Kidney (tissue), 13 donors: ENCODE measurements at regions not wholly inside any gene's neighbourhood (a gene's known extent, or its start where the extent isn't known, plus 50 kb on each side); places are given as distances from the start of the nearest gene placed in this dataset.
A peak's percentile ranks its signal among the peaks of the same experiment; 100 is the strongest.

ENCODE experiments used
- DNase-seq, 5 donors: peaks; one replicate each; pipeline ENCODE4 v3.0.0-alpha.2; 2013 to 2020
- FAIRE-seq: peaks from 2 replicates; lab custom pipeline; 2012; peaks lifted over from hg19 to GRCh38; lab: Jason Lieb, UNC
- H3K27ac ChIP-seq, 2 donors: one replicate each; pipeline ENCODE4 v1.7.0; 2013; ENCODE audit warnings: low read depth in 2 of 2, low read length in 2 of 2, inconsistent platforms in 1 of 2
- H3K27me3 ChIP-seq: one replicate; pipeline ENCODE4 v1.7.1; 2013; ENCODE audit warnings: low read length, inconsistent platforms; ENCODE audit not compliant: control insufficient read depth, insufficient read depth
- H3K36me3 ChIP-seq, 3 donors: one replicate each; pipeline versions ENCODE4 v1.7.0 to v1.7.1; 2013; ENCODE audit warnings: low read length in 3 of 3, control low read depth in 1 of 3, inconsistent platforms in 1 of 3; ENCODE audit not compliant: insufficient read depth in 3 of 3, control insufficient read depth in 2 of 3
- H3K4me1 ChIP-seq, 3 donors: one replicate each; pipeline versions ENCODE4 v1.7.0 to v1.7.1; 2013; ENCODE audit warnings: low read length in 3 of 3, inconsistent platforms in 1 of 3, low read depth in 1 of 3; ENCODE audit not compliant: control insufficient read depth in 2 of 3, insufficient read depth in 2 of 3
- H3K4me3 ChIP-seq, 3 donors: one replicate each; pipeline versions ENCODE4 v1.7.0 to v1.8.1; 2013; ENCODE audit warnings: low read length in 3 of 3, control low read depth in 1 of 3, inconsistent platforms in 1 of 3
- H3K9ac ChIP-seq, 3 donors: one replicate each; pipeline versions ENCODE4 v1.7.0 to v1.7.1; 2013; ENCODE audit warnings: low read length in 3 of 3, control low read depth in 1 of 3, inconsistent platforms in 1 of 3
- H3K9me3 ChIP-seq, 3 donors: one replicate each; pipeline versions ENCODE4 v1.7.0 to v1.7.1; 2013; ENCODE audit warnings: low read length in 3 of 3, control low read depth in 1 of 3, inconsistent platforms in 1 of 3; ENCODE audit not compliant: control insufficient read depth in 2 of 3, insufficient read depth in 1 of 3
- CTCF ChIP-seq: IDR thresholded peaks from 3 replicates; pipeline ENCODE4 v1.5.1; 2012; ENCODE audit warnings: mild to moderate bottlenecking, moderate library complexity, borderline replicate concordance; ENCODE audit not compliant: insufficient read depth; ENCODE audit errors: extremely low read depth
- intact Hi-C: fragments of 100-400 bp; cut with DNase I; formaldehyde crosslinking; loops from one replicate; pipeline ENCODE4 v1.11.1; 2022
- donor health status: control.
- donor health status: control.
- donor health status: control.
- donor health status: control.
- donor health status: control.
- donor health status: DM: yes; HTN: yes; CAD: no.
- donor health status: Normal renal cell carcinoma (clear cell type).

- H3K36me3 ChIP-seq = no peaks in the 10 kb centered on the region
- no peaks in the 10 kb centered on the region for H3K4me1 ChIP-seq
- no peaks in the 10 kb centered on the region for H3K9me3 ChIP-seq
- no peak overlapping the region for H3K27ac ChIP-seq
- no peak for TF ChIP-seq CTCF
- FAIRE-seq = no peak
- no peak overlapping the region for H3K9ac ChIP-seq
- H3K27me3 ChIP-seq = no peaks in the 10 kb centered on the region
- intact Hi-C loops = no loop called here
- no peak overlapping the region for H3K4me3 ChIP-seq
- DNase-seq = peak in 1 of 5 donors; percentile 4
These were observed 267.8 kb downstream of the TMEM161B start for GRCh38 chr5:88000877-88001276.

GRCh38 chr5:87997662-87998061, 271.0 kb downstream of the TMEM161B start:
- no peak for DNase-seq
- no peak for TF ChIP-seq CTCF
- intact Hi-C loops = no loop called here
- Histone ChIP-seq H3K9me3 (no peaks in the 10 kb centered on the region), H3K9ac (no peak overlapping the region), H3K27me3 (no peaks in the 10 kb centered on the region), H3K36me3 (no peaks in the 10 kb centered on the region), H3K4me1 (no peaks in the 10 kb centered on the region), H3K4me3 (no peak overlapping the region), H3K27ac (no peak overlapping the region)
- no peak for FAIRE-seq

- intact Hi-C loops = no loop called here
- H3K9ac ChIP-seq = no peak overlapping the region
- no peak overlapping the region for H3K4me3 ChIP-seq
- no peaks in the 10 kb centered on the region for H3K27me3 ChIP-seq
- TF ChIP-seq CTCF = no peak
- no peaks in the 10 kb centered on the region for H3K9me3 ChIP-seq
- no peaks in the 10 kb centered on the region for H3K4me1 ChIP-seq
- FAIRE-seq (peak; percentile 27), DNase-seq (no peak)
- H3K36me3 ChIP-seq = no peaks in the 10 kb centered on the region
- H3K27ac ChIP-seq = no peak overlapping the region
These were observed 302.4 kb downstream of the TMEM161B start for GRCh38 chr5:87966213-87966612.

- H3K27ac ChIP-seq = no peak overlapping the region
- H3K27me3 ChIP-seq = no peaks in the 10 kb centered on the region
- DNase-seq (no peak), FAIRE-seq (no peak)
- H3K36me3 ChIP-seq = no peaks in the 10 kb centered on the region
- intact Hi-C loops = no loop called here
- no peaks in the 10 kb centered on the region for H3K4me1 ChIP-seq
- TF ChIP-seq CTCF = no peak
- H3K9ac ChIP-seq = no peak overlapping the region
- no peak overlapping the region for H3K4me3 ChIP-seq
- H3K9me3 ChIP-seq = no peaks in the 10 kb centered on the region
These were observed 314.5 kb downstream of the TMEM161B start for GRCh38 chr5:87954121-87954520.
